ENCODE measurements at regions not wholly inside any gene's neighbourhood (a gene's known extent, or its start where the extent isn't known, plus 50 kb on each side); places are given as distances from the start of the nearest gene placed in this dataset.

GRCh38 chr2:225340923-225341322, 58.6 kb upstream of the NYAP2 start:
- H3K36me3 Mint-ChIP-seq = no peaks in the 10 kb centered on the region
- H3K4me1 Mint-ChIP-seq (ENCODE audit: low read depth) = no peaks in the 10 kb centered on the region
- no peaks in the 10 kb centered on the region for H3K9me3 Mint-ChIP-seq
- CTCF ChIA-PET = no interaction called here
- intact Hi-C loops (cut with micrococcal nuclease) = no loop called here
- H3K27me3 Mint-ChIP-seq = peaks cover 4% of the 10 kb centered on the region
- no peak overlapping the region for H3K4me3 Mint-ChIP-seq
- POLR2A ChIA-PET = no interaction called here
- no peak overlapping the region for H3K27ac Mint-ChIP-seq
- no peak for DNase-seq

GRCh38 chr2:225337183-225337582, 62.3 kb upstream of the NYAP2 start:
- Mint-ChIP-seq H3K27ac (no peak overlapping the region), H3K36me3 (no peaks in the 10 kb centered on the region), H3K4me1 (ENCODE audit: low read depth) (no peaks in the 10 kb centered on the region), H3K9me3 (no peaks in the 10 kb centered on the region), H3K4me3 (no peak overlapping the region), H3K27me3 (peaks cover 4% of the 10 kb centered on the region)
- intact Hi-C loops (cut with micrococcal nuclease) = no loop called here
- POLR2A ChIA-PET = no interaction called here
- CTCF ChIA-PET = no interaction called here
- DNase-seq = no peak

GRCh38 chr2:225334514-225334913, 65.0 kb upstream of the NYAP2 start:
- ChIA-PET POLR2A (no interaction called here), CTCF (no interaction called here)
- Mint-ChIP-seq H3K9me3 (no peaks in the 10 kb centered on the region), H3K27me3 (peaks cover 4% of the 10 kb centered on the region), H3K27ac (no peak overlapping the region), H3K36me3 (no peaks in the 10 kb centered on the region), H3K4me3 (no peak overlapping the region), H3K4me1 (ENCODE audit: low read depth) (no peaks in the 10 kb centered on the region)
- DNase-seq = no peak
- intact Hi-C loops (cut with micrococcal nuclease) = no loop called here

- Mint-ChIP-seq H3K27ac (no peak overlapping the region), H3K36me3 (no peaks in the 10 kb centered on the region), H3K4me3 (no peak overlapping the region), H3K27me3 (peaks cover 4% of the 10 kb centered on the region), H3K9me3 (peaks cover under 1% of the 10 kb centered on the region), H3K4me1 (ENCODE audit: low read depth) (no peaks in the 10 kb centered on the region)
- no peak for DNase-seq
- CTCF ChIA-PET = no interaction called here
- intact Hi-C loops (cut with micrococcal nuclease) = no loop called here
- POLR2A ChIA-PET = no interaction called here
Observed at GRCh38 chr2:225328192-225328591, 71.3 kb upstream of the NYAP2 start.

GRCh38 chr2:225326969-225327368, 72.5 kb upstream of the NYAP2 start:
- peaks cover 5% of the 10 kb centered on the region for H3K27me3 Mint-ChIP-seq
- DNase-seq = no peak
- POLR2A ChIA-PET = no interaction called here

GRCh38 chr2:225319872-225320271, 79.6 kb upstream of the NYAP2 start:
- H3K4me1 Mint-ChIP-seq (ENCODE audit: low read depth) = no peaks in the 10 kb centered on the region
- peaks cover 8% of the 10 kb centered on the region for H3K9me3 Mint-ChIP-seq
- H3K36me3 Mint-ChIP-seq = no peaks in the 10 kb centered on the region
- no peak overlapping the region for H3K27ac Mint-ChIP-seq
- H3K4me3 Mint-ChIP-seq = no peak overlapping the region
- POLR2A ChIA-PET = no interaction called here
- peaks cover 2% of the 10 kb centered on the region for H3K27me3 Mint-ChIP-seq
- intact Hi-C loops (cut with micrococcal nuclease) = no loop called here
- CTCF ChIA-PET = no interaction called here
- DNase-seq = no peak

More at GRCh38 chr2:225326969-225327368, 72.5 kb upstream of the NYAP2 start:
- Mint-ChIP-seq H3K4me3 (no peak overlapping the region), H3K9me3 (peaks cover 2% of the 10 kb centered on the region), H3K4me1 (ENCODE audit: low read depth) (no peaks in the 10 kb centered on the region), H3K27ac (no peak overlapping the region), H3K36me3 (no peaks in the 10 kb centered on the region)
- intact Hi-C loops (cut with micrococcal nuclease) = no loop called here
- CTCF ChIA-PET = no interaction called here

- H3K4me3 Mint-ChIP-seq = no peak overlapping the region
- peaks cover 8% of the 10 kb centered on the region for H3K9me3 Mint-ChIP-seq
- no peaks in the 10 kb centered on the region for H3K4me1 Mint-ChIP-seq (ENCODE audit: low read depth)
- ChIA-PET POLR2A (no interaction called here), CTCF (no interaction called here)
- no peaks in the 10 kb centered on the region for H3K36me3 Mint-ChIP-seq
- H3K27ac Mint-ChIP-seq = no peak overlapping the region
- intact Hi-C loops (cut with micrococcal nuclease) = no loop called here
- H3K27me3 Mint-ChIP-seq = peaks cover 2% of the 10 kb centered on the region
- DNase-seq = no peak
Observed at GRCh38 chr2:225318440-225318839, 81.1 kb upstream of the NYAP2 start.

GRCh38 chr2:225317186-225317585, 82.3 kb upstream of the NYAP2 start:
- POLR2A ChIA-PET = no interaction called here
- Mint-ChIP-seq H3K9me3 (peaks cover 6% of the 10 kb centered on the region), H3K4me3 (no peak overlapping the region), H3K27me3 (no peaks in the 10 kb centered on the region), H3K36me3 (no peaks in the 10 kb centered on the region), H3K4me1 (ENCODE audit: low read depth) (no peaks in the 10 kb centered on the region), H3K27ac (no peak overlapping the region)
- CTCF ChIA-PET = no interaction called here
- intact Hi-C loops (cut with micrococcal nuclease) = no loop called here
- no peak for DNase-seq

- ChIA-PET POLR2A (no interaction called here), CTCF (no interaction called here)
- no peak for DNase-seq
- Mint-ChIP-seq H3K36me3 (no peaks in the 10 kb centered on the region), H3K9me3 (no peaks in the 10 kb centered on the region), H3K27ac (no peak overlapping the region), H3K4me3 (no peak overlapping the region), H3K4me1 (ENCODE audit: low read depth) (no peaks in the 10 kb centered on the region), H3K27me3 (peaks cover 2% of the 10 kb centered on the region)
- intact Hi-C loops (cut with micrococcal nuclease) = no loop called here
Observed at GRCh38 chr2:225310745-225311144, 88.8 kb upstream of the NYAP2 start.

- Mint-ChIP-seq H3K4me3 (no peak overlapping the region), H3K4me1 (ENCODE audit: low read depth) (no peaks in the 10 kb centered on the region), H3K27ac (no peak overlapping the region), H3K36me3 (no peaks in the 10 kb centered on the region), H3K27me3 (peaks cover 2% of the 10 kb centered on the region), H3K9me3 (no peaks in the 10 kb centered on the region)
- CTCF ChIA-PET = no interaction called here
- intact Hi-C loops (cut with micrococcal nuclease) = no loop called here
- POLR2A ChIA-PET = no interaction called here
- no peak for DNase-seq
Observed at GRCh38 chr2:225309516-225309915, 90.0 kb upstream of the NYAP2 start.

- Mint-ChIP-seq H3K27ac (no peak overlapping the region), H3K4me1 (ENCODE audit: low read depth) (no peaks in the 10 kb centered on the region), H3K4me3 (no peak overlapping the region), H3K36me3 (no peaks in the 10 kb centered on the region), H3K27me3 (peaks cover 3% of the 10 kb centered on the region), H3K9me3 (peaks cover 16% of the 10 kb centered on the region)
- ChIA-PET POLR2A (no interaction called here), CTCF (no interaction called here)
- intact Hi-C loops (cut with micrococcal nuclease) = no loop called here
- no peak for DNase-seq
Observed at GRCh38 chr2:225296951-225297350, 102.6 kb upstream of the NYAP2 start.

GRCh38 chr2:225295102-225295501, 104.4 kb upstream of the NYAP2 start:
- Mint-ChIP-seq H3K36me3 (no peaks in the 10 kb centered on the region), H3K4me1 (ENCODE audit: low read depth) (no peaks in the 10 kb centered on the region), H3K27me3 (peaks cover 3% of the 10 kb centered on the region), H3K9me3 (no peaks in the 10 kb centered on the region), H3K27ac (no peak overlapping the region), H3K4me3 (no peak overlapping the region)
- CTCF ChIA-PET = interaction anchor here (0.7 to 1.8 kb wide), 2 partner anchors 12 to 32 kb away, joined by 3 to 5 read pairs; no protein-coding TSS in a partner anchor
- POLR2A ChIA-PET = no interaction called here
- intact Hi-C loops (cut with micrococcal nuclease) = no loop called here
- no peak for DNase-seq

- ChIA-PET CTCF (interaction anchor here (1.8 kb wide), 1 partner anchor 11 kb away, joined by 5 read pairs; no protein-coding TSS in a partner anchor), POLR2A (no interaction called here)
- Mint-ChIP-seq H3K9me3 (no peaks in the 10 kb centered on the region), H3K27me3 (peaks cover under 1% of the 10 kb centered on the region), H3K36me3 (no peaks in the 10 kb centered on the region), H3K27ac (no peak overlapping the region), H3K4me1 (ENCODE audit: low read depth) (no peaks in the 10 kb centered on the region), H3K4me3 (no peak overlapping the region)
- no peak for DNase-seq
- intact Hi-C loops (cut with micrococcal nuclease) = no loop called here
Observed at GRCh38 chr2:225293638-225294037, 105.9 kb upstream of the NYAP2 start.
